Occipital lobe (tissue), 1 donor: ENCODE measurements at regions not wholly inside any gene's neighbourhood (a gene's known extent, or its start where the extent isn't known, plus 50 kb on each side); places are given as distances from the start of the nearest gene placed in this dataset.
"Not testable (repeated sequence)": the region's sequence is repeated elsewhere in the genome, so short reads cannot be mapped to it uniquely, and the experiment has no call there.

Source experiments
- DNase-seq: peaks from one replicate; lab custom pipeline; 2025; lab: John Stamatoyannopoulos, UW

GRCh38 chr18:10140461-10141282, 226.9 kb downstream of the VAPA start:
- DNase-seq: no peak

- DNase-seq: no peak
Observed at GRCh38 chr18:10141559-10141958, 227.7 kb downstream of the VAPA start.

- no peak for DNase-seq
Observed at GRCh38 chr18:10142056-10142455, 228.2 kb downstream of the VAPA start.

GRCh38 chr18:10142496-10143160, 228.8 kb downstream of the VAPA start:
- DNase-seq: no peak

- DNase-seq: no peak
Observed at GRCh38 chr18:10143596-10143995, 229.8 kb downstream of the VAPA start.

GRCh38 chr18:10145546-10145945, 231.7 kb downstream of the VAPA start:
- DNase-seq: no peak

- no peak for DNase-seq
Observed at GRCh38 chr18:10147226-10147625, 233.4 kb downstream of the VAPA start.

- DNase-seq: no peak
Observed at GRCh38 chr18:10147752-10148151, 233.9 kb downstream of the VAPA start.

GRCh38 chr18:10148189-10148929, 234.5 kb downstream of the VAPA start:
- no peak for DNase-seq

- no peak for DNase-seq
Observed at GRCh38 chr18:10149768-10150556, 236.1 kb downstream of the VAPA start.

GRCh38 chr18:10150576-10150975, 236.8 kb downstream of the VAPA start:
- DNase-seq: not testable (repeated sequence)

- DNase-seq: no peak
Observed at GRCh38 chr18:10152475-10152874, 238.7 kb downstream of the VAPA start.

- no peak for DNase-seq
Observed at GRCh38 chr18:10153924-10154752, 240.3 kb downstream of the VAPA start.

GRCh38 chr18:10157706-10158105, 243.9 kb downstream of the VAPA start:
- no peak for DNase-seq

- DNase-seq: no peak
Observed at GRCh38 chr18:10160251-10160650, 246.4 kb downstream of the VAPA start.

- DNase-seq: no peak
Observed at GRCh38 chr18:10161315-10161714, 247.5 kb downstream of the VAPA start.

GRCh38 chr18:10162340-10162739, 248.5 kb downstream of the VAPA start:
- DNase-seq: no peak

- DNase-seq: no peak
Observed at GRCh38 chr18:10164271-10165071, 250.7 kb downstream of the VAPA start.

- DNase-seq: no peak
Observed at GRCh38 chr18:10166164-10166807, 252.5 kb downstream of the VAPA start.
